Endodermal cell (in vitro differentiated cells): ENCODE measurements at regions not wholly inside any gene's neighbourhood (a gene's known extent, or its start where the extent isn't known, plus 50 kb on each side); places are given as distances from the start of the nearest gene placed in this dataset.

Experiments
- DNase-seq: peaks from one replicate; pipeline ENCODE4 v3.0.0-alpha.2; 2017
- H3K27ac ChIP-seq: 2 replicates; pipeline ENCODE4 v1.5.1; 2013; ENCODE audit warnings: mild to moderate bottlenecking, low read depth, low read length, moderate library complexity
- H3K27me3 ChIP-seq: 2 replicates; pipeline ENCODE4 v1.6.1; 2013; ENCODE audit warnings: mild to moderate bottlenecking, low read length, moderate library complexity; ENCODE audit not compliant: insufficient read depth, control insufficient read depth, poor library complexity, severe bottlenecking
- H3K36me3 ChIP-seq: 2 replicates; pipeline ENCODE4 v1.7.0; 2013; ENCODE audit warnings: mild to moderate bottlenecking, low read length, moderate library complexity; ENCODE audit not compliant: control insufficient read depth, insufficient read depth
- H3K4me1 ChIP-seq: one replicate; pipeline ENCODE4 v1.7.0; 2013; ENCODE audit warnings: low read length; ENCODE audit not compliant: control insufficient read depth, insufficient read depth
- H3K4me3 ChIP-seq: 2 replicates; pipeline ENCODE4 v1.5.1; 2013; ENCODE audit warnings: mild to moderate bottlenecking, low read length, moderate library complexity
- H3K9ac ChIP-seq: 2 replicates; pipeline ENCODE4 v1.6.1; 2013; ENCODE audit warnings: mild to moderate bottlenecking, low read length, moderate library complexity; ENCODE audit not compliant: poor library complexity, severe bottlenecking; ENCODE audit errors: extremely low read depth
- H3K9me3 ChIP-seq: 2 replicates; pipeline ENCODE4 v1.6.1; 2013; ENCODE audit warnings: mild to moderate bottlenecking, low read length, moderate library complexity; ENCODE audit not compliant: control insufficient read depth
- H3K27ac Mint-ChIP-seq: 2 replicates; pipeline ENCODE4 v1.8.0; 2020; ENCODE audit warnings: mixed read lengths
- H3K27me3 Mint-ChIP-seq: 2 replicates; pipeline ENCODE4 v1.8.0; 2021; ENCODE audit warnings: mild to moderate bottlenecking, mixed read lengths; ENCODE audit not compliant: insufficient read depth
- H3K36me3 Mint-ChIP-seq: 2 replicates; pipeline ENCODE4 v1.8.0; 2020; ENCODE audit warnings: low read depth, mixed read lengths
- H3K4me1 Mint-ChIP-seq: 2 replicates; pipeline ENCODE4 v1.8.0; 2020; ENCODE audit warnings: mixed read lengths
- H3K4me3 Mint-ChIP-seq: 2 replicates; pipeline ENCODE4 v1.8.0; 2020; ENCODE audit warnings: mild to moderate bottlenecking, moderate library complexity, mixed read lengths
- H3K9me3 Mint-ChIP-seq: 2 replicates; pipeline ENCODE4 v1.8.0; 2020; ENCODE audit warnings: mild to moderate bottlenecking, mixed read lengths
- WGBS, 2 experiments: methylation state at CpG; one replicate each; pipeline versions ENCODE4 v1.1.5 to v1.1.7; 2013; ENCODE audit warnings: missing lambda C conversion rate in 2 of 2, mixed read lengths in 1 of 2; ENCODE audit not compliant: insufficient coverage in 1 of 2, insufficient read length in 1 of 2; 5-methylcytosine and 5-hydroxymethylcytosine counted together
- TF ChIP-seq, protein P1 (sequence below): fragments of 200-600 bp; sonication (generic); conservative IDR thresholded peaks from 2 replicates; pipeline ENCODE4 v1.5.0; 2021; ENCODE audit warnings: antibody characterized with exemption, mild to moderate bottlenecking

DNA sequence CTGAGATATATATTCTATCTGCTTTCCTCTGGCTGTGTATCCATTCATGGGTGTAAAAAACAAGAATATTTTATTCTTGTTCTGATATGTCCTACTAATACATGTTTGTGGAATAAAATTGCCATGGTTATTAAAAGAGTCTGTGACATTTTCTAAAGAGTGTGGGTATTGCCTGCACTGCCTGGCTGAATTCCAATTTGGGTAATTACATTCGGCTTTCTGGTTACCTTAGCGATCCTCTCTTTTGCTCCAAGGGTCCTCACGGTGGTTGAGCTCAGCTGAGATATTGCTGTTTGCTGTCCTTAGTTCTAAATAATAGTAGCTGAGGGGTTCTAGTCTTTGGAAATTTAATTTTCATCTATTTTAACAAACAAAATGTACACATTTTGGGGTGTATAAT, 301.4 kb upstream of the DNAJC19 start:
- WGBS, 2 experiments = 92% methylated on average over 3 of the region's 3 CpGs; no CpG with 5 or more reads in 1 of the 2 experiments
- H3K4me1 Mint-ChIP-seq = no peaks in the 10 kb centered on the region
- no peak overlapping the region for H3K9ac ChIP-seq

DNA sequence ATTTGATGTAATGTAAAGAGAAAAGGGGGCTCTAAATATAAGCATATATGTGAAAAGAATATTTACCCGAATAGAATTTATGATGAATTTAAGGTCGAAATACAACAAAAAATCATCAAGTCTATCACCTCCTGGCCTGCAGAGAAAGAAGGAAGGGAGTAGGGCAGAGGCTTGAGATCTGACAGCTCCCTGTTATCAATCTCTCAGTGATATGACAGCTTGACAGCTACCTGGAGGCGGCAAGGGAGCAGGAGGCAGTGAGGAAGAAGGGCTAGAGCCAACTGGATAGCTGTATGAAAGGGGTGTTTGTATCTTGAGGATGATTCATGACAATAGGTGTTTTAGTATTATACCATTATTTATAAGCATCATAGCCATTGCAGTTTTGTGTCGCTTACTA, 299.8 kb upstream of the DNAJC19 start:
- TF ChIP-seq, protein P1, sequence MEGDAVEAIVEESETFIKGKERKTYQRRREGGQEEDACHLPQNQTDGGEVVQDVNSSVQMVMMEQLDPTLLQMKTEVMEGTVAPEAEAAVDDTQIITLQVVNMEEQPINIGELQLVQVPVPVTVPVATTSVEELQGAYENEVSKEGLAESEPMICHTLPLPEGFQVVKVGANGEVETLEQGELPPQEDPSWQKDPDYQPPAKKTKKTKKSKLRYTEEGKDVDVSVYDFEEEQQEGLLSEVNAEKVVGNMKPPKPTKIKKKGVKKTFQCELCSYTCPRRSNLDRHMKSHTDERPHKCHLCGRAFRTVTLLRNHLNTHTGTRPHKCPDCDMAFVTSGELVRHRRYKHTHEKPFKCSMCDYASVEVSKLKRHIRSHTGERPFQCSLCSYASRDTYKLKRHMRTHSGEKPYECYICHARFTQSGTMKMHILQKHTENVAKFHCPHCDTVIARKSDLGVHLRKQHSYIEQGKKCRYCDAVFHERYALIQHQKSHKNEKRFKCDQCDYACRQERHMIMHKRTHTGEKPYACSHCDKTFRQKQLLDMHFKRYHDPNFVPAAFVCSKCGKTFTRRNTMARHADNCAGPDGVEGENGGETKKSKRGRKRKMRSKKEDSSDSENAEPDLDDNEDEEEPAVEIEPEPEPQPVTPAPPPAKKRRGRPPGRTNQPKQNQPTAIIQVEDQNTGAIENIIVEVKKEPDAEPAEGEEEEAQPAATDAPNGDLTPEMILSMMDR = no peak
- Mint-ChIP-seq H3K36me3 (no peaks in the 10 kb centered on the region), H3K27ac (no peak overlapping the region), H3K27me3 (no peaks in the 10 kb centered on the region), H3K4me1 (no peaks in the 10 kb centered on the region), H3K4me3 (no peak overlapping the region), H3K9me3 (no peaks in the 10 kb centered on the region)
- Histone ChIP-seq H3K4me3 (no peak overlapping the region), H3K9me3 (no peaks in the 10 kb centered on the region), H3K9ac (no peak overlapping the region), H3K4me1 (no peaks in the 10 kb centered on the region), H3K27me3 (no peaks in the 10 kb centered on the region), H3K36me3 (no peaks in the 10 kb centered on the region), H3K27ac (no peak overlapping the region)
- DNase-seq = no peak
- WGBS, 2 experiments = 92% methylated on average over 4 of the region's 4 CpGs; no CpG with 5 or more reads in 1 of the 2 experiments

More for the DNA sequence above, 301.4 kb upstream of the DNAJC19 start:
- Histone ChIP-seq H3K27ac (no peak overlapping the region), H3K4me3 (no peak overlapping the region), H3K9me3 (no peaks in the 10 kb centered on the region), H3K36me3 (no peaks in the 10 kb centered on the region), H3K4me1 (no peaks in the 10 kb centered on the region), H3K27me3 (no peaks in the 10 kb centered on the region)
- H3K9me3 Mint-ChIP-seq = no peaks in the 10 kb centered on the region
- no peaks in the 10 kb centered on the region for H3K36me3 Mint-ChIP-seq
- H3K27me3 Mint-ChIP-seq = no peaks in the 10 kb centered on the region
- TF ChIP-seq, protein P1 = no peak
- no peak overlapping the region for H3K4me3 Mint-ChIP-seq
- no peak for DNase-seq
- H3K27ac Mint-ChIP-seq = no peak overlapping the region

DNA sequence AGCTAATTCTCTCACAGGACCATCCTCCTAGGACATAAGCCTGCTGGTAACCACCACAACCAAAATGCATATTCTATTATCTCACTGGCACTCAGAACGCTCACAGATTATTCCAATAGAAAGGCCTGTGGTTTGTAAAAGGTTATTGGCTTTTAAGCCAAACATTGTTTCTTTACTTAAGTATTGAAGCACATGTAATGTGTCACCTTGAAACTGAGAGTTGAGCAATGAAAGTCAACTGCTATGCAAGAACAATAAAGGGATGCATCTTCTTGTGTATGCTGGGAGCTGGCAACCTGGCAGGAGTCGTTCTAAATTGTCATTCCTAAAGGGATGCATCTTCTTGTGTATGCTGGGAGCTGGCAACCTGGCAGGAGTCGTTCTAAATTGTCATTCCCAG, 298.6 kb upstream of the DNAJC19 start:
- Mint-ChIP-seq H3K4me3 (no peak overlapping the region), H3K27ac (no peak overlapping the region), H3K36me3 (no peaks in the 10 kb centered on the region), H3K27me3 (no peaks in the 10 kb centered on the region), H3K4me1 (no peaks in the 10 kb centered on the region), H3K9me3 (no peaks in the 10 kb centered on the region)
- Histone ChIP-seq H3K9me3 (no peaks in the 10 kb centered on the region), H3K27me3 (no peaks in the 10 kb centered on the region), H3K4me1 (no peaks in the 10 kb centered on the region), H3K27ac (no peak overlapping the region), H3K4me3 (no peak overlapping the region), H3K36me3 (no peaks in the 10 kb centered on the region), H3K9ac (no peak overlapping the region)
- WGBS, 2 experiments = 85% methylated on average over 3 of the region's 3 CpGs; no CpG with 5 or more reads in 1 of the 2 experiments
- TF ChIP-seq, protein P1 = no peak
- no peak for DNase-seq
